HEK293 (cell line): ENCODE measurements at regions not wholly inside any gene's neighbourhood (a gene's known extent, or its start where the extent isn't known, plus 50 kb on each side); places are given as distances from the start of the nearest gene placed in this dataset.

Source experiments
- FEZF1 ChIP-seq: fragments of 450-650 bp; formaldehyde crosslinking; IDR thresholded peaks from 2 replicates; pipeline ENCODE4 v1.5.1; 2016; ENCODE audit warnings: missing biosample characterization, missing genetic modification characterization
- GFI1B ChIP-seq: fragments of 450-650 bp; formaldehyde crosslinking; IDR thresholded peaks from 2 replicates; pipeline ENCODE4 v1.5.1; 2016; ENCODE audit warnings: missing biosample characterization, missing genetic modification characterization
- GLI2 ChIP-seq: fragments of 450-650 bp; formaldehyde crosslinking; IDR thresholded peaks from 2 replicates; pipeline ENCODE4; 2017; ENCODE audit warnings: missing biosample characterization, missing genetic modification characterization, low read depth, borderline replicate concordance
- KLF9 ChIP-seq: fragments of 450-650 bp; formaldehyde crosslinking; IDR thresholded peaks from 2 replicates; pipeline ENCODE4 v1.5.1; 2016; ENCODE audit warnings: missing biosample characterization, missing genetic modification characterization, low read depth
- OVOL3 ChIP-seq: fragments of 450-650 bp; formaldehyde crosslinking; IDR thresholded peaks from 2 replicates; pipeline ENCODE4 v1.5.1; 2016; ENCODE audit warnings: missing biosample characterization, missing genetic modification characterization
- SCRT1 ChIP-seq: fragments of 450-650 bp; formaldehyde crosslinking; IDR thresholded peaks from 2 replicates; pipeline ENCODE4 v1.5.1; 2016; ENCODE audit warnings: missing biosample characterization, missing genetic modification characterization, borderline replicate concordance
- SP2 ChIP-seq: fragments of 450-650 bp; formaldehyde crosslinking; IDR thresholded peaks from 2 replicates; pipeline ENCODE4 v1.5.1; 2016; ENCODE audit warnings: missing biosample characterization, missing genetic modification characterization
- ZBTB17 ChIP-seq: fragments of 450-650 bp; formaldehyde crosslinking; IDR thresholded peaks from 2 replicates; pipeline ENCODE4 v1.5.1; 2016; ENCODE audit warnings: missing biosample characterization, missing genetic modification characterization
- ZBTB48 ChIP-seq: fragments of 450-650 bp; formaldehyde crosslinking; IDR thresholded peaks from 2 replicates; pipeline ENCODE4 v1.5.1; 2016; ENCODE audit warnings: missing biosample characterization, missing genetic modification characterization
- ZBTB8A ChIP-seq: fragments of 450-650 bp; formaldehyde crosslinking; IDR thresholded peaks from 2 replicates; pipeline ENCODE4 v1.5.1; 2016; ENCODE audit warnings: missing biosample characterization, missing genetic modification characterization
- ZFP3 ChIP-seq: fragments of 450-650 bp; formaldehyde crosslinking; IDR thresholded peaks from 2 replicates; pipeline ENCODE4 v1.5.1; 2016; ENCODE audit warnings: low read depth, missing biosample characterization, missing genetic modification characterization
- ZFP41 ChIP-seq: fragments of 450-650 bp; formaldehyde crosslinking; IDR thresholded peaks from 2 replicates; pipeline ENCODE4 v1.5.1; 2016; ENCODE audit warnings: missing biosample characterization, missing genetic modification characterization, borderline replicate concordance
- ZFP69B ChIP-seq: fragments of 450-650 bp; formaldehyde crosslinking; IDR thresholded peaks from 2 replicates; pipeline ENCODE4 v1.5.1; 2016; ENCODE audit warnings: missing biosample characterization, missing genetic modification characterization
- ZIC2 ChIP-seq: fragments of 450-650 bp; formaldehyde crosslinking; IDR thresholded peaks from 2 replicates; pipeline ENCODE4 v1.5.1; 2016; ENCODE audit warnings: missing biosample characterization, missing genetic modification characterization
- ZNF10 ChIP-seq: fragments of 450-650 bp; formaldehyde crosslinking; IDR thresholded peaks from 2 replicates; pipeline ENCODE4 v1.5.1; 2017; ENCODE audit warnings: missing biosample characterization, missing genetic modification characterization
- ZNF112 ChIP-seq: fragments of 450-650 bp; formaldehyde crosslinking; IDR thresholded peaks from 2 replicates; pipeline ENCODE4 v1.5.0; 2017; ENCODE audit warnings: missing biosample characterization, missing genetic modification characterization
- ZNF114 ChIP-seq: fragments of 450-650 bp; formaldehyde crosslinking; IDR thresholded peaks from 2 replicates; pipeline ENCODE4 v1.5.0; 2017; ENCODE audit warnings: missing biosample characterization, missing genetic modification characterization
- ZNF132 ChIP-seq: fragments of 450-650 bp; formaldehyde crosslinking; IDR thresholded peaks from 2 replicates; pipeline ENCODE4 v1.5.1; 2017; ENCODE audit warnings: missing biosample characterization, missing genetic modification characterization, borderline replicate concordance
- ZNF133 ChIP-seq: fragments of 450-650 bp; formaldehyde crosslinking; IDR thresholded peaks from 2 replicates; pipeline ENCODE4 v1.5.1; 2016; ENCODE audit warnings: missing biosample characterization, missing genetic modification characterization
- ZNF155 ChIP-seq: fragments of 450-650 bp; formaldehyde crosslinking; IDR thresholded peaks from 2 replicates; pipeline ENCODE4 v1.5.1; 2016; ENCODE audit warnings: missing biosample characterization, missing genetic modification characterization
- ZNF335 ChIP-seq: fragments of 450-650 bp; formaldehyde crosslinking; conservative IDR thresholded peaks from 2 replicates; pipeline ENCODE4 v1.5.1; 2016; ENCODE audit warnings: missing biosample characterization, missing genetic modification characterization
- ZNF350 ChIP-seq: fragments of 450-650 bp; formaldehyde crosslinking; IDR thresholded peaks from 2 replicates; pipeline ENCODE4 v1.5.0; 2017; ENCODE audit warnings: missing biosample characterization, mild to moderate bottlenecking, missing genetic modification characterization
- ZNF394 ChIP-seq: fragments of 450-650 bp; formaldehyde crosslinking; IDR thresholded peaks from 2 replicates; pipeline ENCODE4 v1.5.1; 2016; ENCODE audit warnings: missing biosample characterization, missing genetic modification characterization, mild to moderate bottlenecking, moderate library complexity, borderline replicate concordance
- ZNF404 ChIP-seq: fragments of 450-650 bp; formaldehyde crosslinking; IDR thresholded peaks from 2 replicates; pipeline ENCODE4 v1.5.1; 2017; ENCODE audit warnings: missing biosample characterization, missing genetic modification characterization
- ZNF530 ChIP-seq: fragments of 450-650 bp; formaldehyde crosslinking; IDR thresholded peaks from 2 replicates; pipeline ENCODE4 v1.5.1; 2016; ENCODE audit warnings: low read depth, missing biosample characterization, missing genetic modification characterization
- ZNF639 ChIP-seq: fragments of 450-650 bp; formaldehyde crosslinking; IDR thresholded peaks from 2 replicates; pipeline ENCODE4 v1.5.1; 2016; ENCODE audit warnings: missing biosample characterization, missing genetic modification characterization
- ZNF645 ChIP-seq: fragments of 450-650 bp; formaldehyde crosslinking; IDR thresholded peaks from 2 replicates; pipeline ENCODE4; 2016; ENCODE audit warnings: missing biosample characterization, missing genetic modification characterization
- ZNF677 ChIP-seq: fragments of 450-650 bp; IDR thresholded peaks from 2 replicates; pipeline ENCODE4 v1.5.0; 2018; ENCODE audit warnings: missing biosample characterization, mild to moderate bottlenecking, missing genetic modification characterization, moderate library complexity
- ZNF707 ChIP-seq: fragments of 450-650 bp; formaldehyde crosslinking; IDR thresholded peaks from 2 replicates; pipeline ENCODE4 v1.5.1; 2016; ENCODE audit warnings: missing biosample characterization, missing genetic modification characterization
- ZNF776 ChIP-seq: fragments of 450-650 bp; formaldehyde crosslinking; IDR thresholded peaks from 2 replicates; pipeline ENCODE4 v1.5.0; 2017; ENCODE audit warnings: missing biosample characterization, missing genetic modification characterization, borderline replicate concordance
- ZNF777 ChIP-seq: fragments of 450-650 bp; formaldehyde crosslinking; IDR thresholded peaks from 2 replicates; pipeline ENCODE4 v1.5.1; 2017; ENCODE audit warnings: missing biosample characterization, missing genetic modification characterization, borderline replicate concordance
- ZNF785 ChIP-seq: fragments of 450-650 bp; formaldehyde crosslinking; IDR thresholded peaks from 2 replicates; pipeline ENCODE4 v1.5.1; 2016; ENCODE audit warnings: missing biosample characterization, missing genetic modification characterization
- ZSCAN16 ChIP-seq: fragments of 450-650 bp; formaldehyde crosslinking; IDR thresholded peaks from 2 replicates; pipeline ENCODE4 v1.5.1; 2016; ENCODE audit warnings: missing biosample characterization, missing genetic modification characterization
- ZXDB ChIP-seq: fragments of 450-650 bp; formaldehyde crosslinking; IDR thresholded peaks from 2 replicates; pipeline ENCODE4 v1.5.1; 2016; ENCODE audit warnings: missing biosample characterization, missing genetic modification characterization
- TF ChIP-seq, protein P1 (sequence below): fragments of 450-650 bp; formaldehyde crosslinking; IDR thresholded peaks from 2 replicates; pipeline ENCODE4 v1.5.1; 2016; ENCODE audit warnings: missing biosample characterization, missing genetic modification characterization
- TF ChIP-seq, protein P2 (sequence below): fragments of 450-650 bp; formaldehyde crosslinking; IDR thresholded peaks from 2 replicates; pipeline ENCODE4 v1.5.1; 2016; ENCODE audit warnings: missing biosample characterization, missing genetic modification characterization

- no peak for TF ChIP-seq ZNF530 (tag by site-specific recombination)
- TF ChIP-seq ZBTB17 (tag by site-specific recombination): peak; percentile 62
- peak; percentile 52 for TF ChIP-seq ZNF394 (tag by site-specific recombination)
- TF ChIP-seq ZFP3 (tag by site-specific recombination): peak; percentile 30; the same call in 1 of the 2 replicates
- no peak for TF ChIP-seq ZNF785 (tag by site-specific recombination)
- TF ChIP-seq ZNF776 (tag by site-specific recombination): no peak
- TF ChIP-seq GFI1B: peak; percentile 74; the same call in 1 of the 2 replicates
- no peak for TF ChIP-seq ZNF114 (tag by site-specific recombination)
- TF ChIP-seq OVOL3 (tag by site-specific recombination): peak; percentile 91
- no peak for TF ChIP-seq ZNF132 (tag by site-specific recombination)
- TF ChIP-seq ZNF639 (tag by site-specific recombination): peak; percentile 88
- no peak for TF ChIP-seq ZNF677
- TF ChIP-seq ZBTB48 (tag by site-specific recombination): peak; percentile 36; the same call in 1 of the 2 replicates
- TF ChIP-seq GLI2 (tag by site-specific recombination): peak; percentile 99
- no peak for TF ChIP-seq ZNF707 (tag by site-specific recombination)
- TF ChIP-seq ZBTB8A (tag by site-specific recombination): peak; percentile 76
- no peak for TF ChIP-seq ZNF112 (tag by site-specific recombination)
- TF ChIP-seq ZFP69B: peak; percentile 52; the same call in 1 of the 2 replicates
- TF ChIP-seq ZSCAN16 (tag by site-specific recombination): peak; percentile 71; the same call in 1 of the 2 replicates
- TF ChIP-seq FEZF1 (tag by site-specific recombination): peak; percentile 100
- TF ChIP-seq ZXDB (tag by site-specific recombination): peak; percentile 58
- TF ChIP-seq ZIC2 (tag by site-specific recombination): peak; percentile 93
- TF ChIP-seq ZNF350: no peak
- TF ChIP-seq, protein P1, sequence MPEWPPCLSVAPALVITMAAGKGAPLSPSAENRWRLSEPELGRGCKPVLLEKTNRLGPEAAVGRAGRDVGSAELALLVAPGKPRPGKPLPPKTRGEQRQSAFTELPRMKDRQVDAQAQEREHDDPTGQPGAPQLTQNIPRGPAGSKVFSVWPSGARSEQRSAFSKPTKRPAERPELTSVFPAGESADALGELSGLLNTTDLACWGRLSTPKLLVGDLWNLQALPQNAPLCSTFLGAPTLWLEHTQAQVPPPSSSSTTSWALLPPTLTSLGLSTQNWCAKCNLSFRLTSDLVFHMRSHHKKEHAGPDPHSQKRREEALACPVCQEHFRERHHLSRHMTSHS (tag by site-specific recombination): peak; percentile 94
- TF ChIP-seq SCRT1 (tag by site-specific recombination): peak; percentile 89
- peak; percentile 60; the same call in 1 of the 2 replicates for TF ChIP-seq ZNF645 (tag by site-specific recombination)
- TF ChIP-seq ZNF10 (tag by site-specific recombination): peak; percentile 89
- TF ChIP-seq ZNF133 (tag by site-specific recombination): no peak
- TF ChIP-seq ZNF155 (tag by site-specific recombination): no peak
- TF ChIP-seq ZFP41 (tag by site-specific recombination): no peak
- TF ChIP-seq, protein P2, sequence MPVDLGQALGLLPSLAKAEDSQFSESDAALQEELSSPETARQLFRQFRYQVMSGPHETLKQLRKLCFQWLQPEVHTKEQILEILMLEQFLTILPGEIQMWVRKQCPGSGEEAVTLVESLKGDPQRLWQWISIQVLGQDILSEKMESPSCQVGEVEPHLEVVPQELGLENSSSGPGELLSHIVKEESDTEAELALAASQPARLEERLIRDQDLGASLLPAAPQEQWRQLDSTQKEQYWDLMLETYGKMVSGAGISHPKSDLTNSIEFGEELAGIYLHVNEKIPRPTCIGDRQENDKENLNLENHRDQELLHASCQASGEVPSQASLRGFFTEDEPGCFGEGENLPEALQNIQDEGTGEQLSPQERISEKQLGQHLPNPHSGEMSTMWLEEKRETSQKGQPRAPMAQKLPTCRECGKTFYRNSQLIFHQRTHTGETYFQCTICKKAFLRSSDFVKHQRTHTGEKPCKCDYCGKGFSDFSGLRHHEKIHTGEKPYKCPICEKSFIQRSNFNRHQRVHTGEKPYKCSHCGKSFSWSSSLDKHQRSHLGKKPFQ (tag by site-specific recombination): peak; percentile 93
- 0 out of 2 replicates have a peak, but pooled peaks have one; percentile 25 for TF ChIP-seq SP2
- no peak; the same call in none of the 2 replicates for TF ChIP-seq ZNF335 (tag by site-specific recombination)
- TF ChIP-seq ZNF404 (tag by site-specific recombination): no peak
- TF ChIP-seq KLF9: no peak
- TF ChIP-seq ZNF777 (tag by site-specific recombination): no peak
Observed at GRCh38 chr1:201721082-201722049, 107.6 kb upstream of the IPO9 start (continued).
